ENCODE measurements at regions not wholly inside any gene's neighbourhood (a gene's known extent, or its start where the extent isn't known, plus 50 kb on each side); places are given as distances from the start of the nearest gene placed in this dataset.

- CTCF ChIA-PET, result interaction anchor here (0.9 to 2.6 kb wide), 7 partner anchors 10 to 150 kb away, joined by 3 to 18 read pairs (median 5); no protein-coding TSS in a partner anchor
- TF ChIP-seq CTCF (conservative IDR thresholded peaks at IDR 0.05; ENCODE audit: low read depth), result no peak
- H3K27ac ChIP-seq, result peak overlapping the region; percentile 83
Measured at GRCh38 chr10:110355141-110355831, 50.6 kb upstream of the SMNDC1 start.

GRCh38 chr10:110355922-110356627 is 51.4 kb upstream of the SMNDC1 start:
- TF ChIP-seq CTCF (conservative IDR thresholded peaks at IDR 0.05; ENCODE audit: low read depth), result no peak
- POLR2A ChIA-PET (ENCODE audit: low non-redundant PET), result interaction anchor here (1.1 kb wide), 1 partner anchor 142 kb away, joined by 3 read pairs; the partner anchor contains the start of gene DUSP5
- peak overlapping the region; percentile 83 for H3K27ac ChIP-seq

More at GRCh38 chr10:110355141-110355831, 50.6 kb upstream of the SMNDC1 start:
- DNase-seq (ENCODE audit: low spot score), result no peak
- POLR2A ChIA-PET (ENCODE audit: low non-redundant PET), result interaction anchor here (0.7 to 3.1 kb wide), 3 partner anchors 10 to 143 kb away, joined by 3 to 14 read pairs (median 5); partner anchors contain the start of gene DUSP5

DNA sequence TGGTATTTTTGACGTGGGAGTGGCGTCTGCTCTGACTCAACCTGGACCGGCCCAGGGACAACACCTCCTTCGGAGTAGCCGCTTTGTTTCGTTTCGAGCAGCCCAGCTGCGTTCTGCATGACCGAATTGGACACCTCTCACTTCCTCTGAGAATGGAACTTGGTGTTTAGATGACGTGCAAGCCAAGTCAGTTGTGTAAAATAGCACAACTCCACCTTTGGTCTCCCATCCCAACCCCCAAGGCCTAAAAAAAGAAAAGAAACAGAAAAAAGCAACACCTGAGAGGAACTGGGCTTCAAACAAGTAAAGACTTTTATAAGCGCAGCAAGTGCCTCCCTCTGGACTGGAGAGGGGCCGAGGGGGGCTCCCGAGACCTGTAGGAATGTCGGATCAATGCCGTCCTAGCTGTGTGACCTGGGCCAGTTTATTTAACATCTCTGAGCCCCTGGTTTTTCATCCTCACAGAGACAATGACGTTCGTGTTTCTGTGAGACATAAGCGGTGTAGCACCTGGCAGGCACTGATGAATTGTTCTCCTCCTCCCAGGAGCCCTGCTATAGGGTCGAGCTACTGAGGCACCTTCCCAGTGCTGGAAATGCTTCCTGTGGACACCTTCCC is 52.0 kb upstream of the SMNDC1 start:
- no peak for TF ChIP-seq CTCF (conservative IDR thresholded peaks at IDR 0.05; ENCODE audit: low read depth)
- POLR2A ChIA-PET (ENCODE audit: low non-redundant PET), result no interaction called here
- DNase-seq (ENCODE audit: low spot score), result peak; percentile 84
- H3K27ac ChIP-seq, result peak overlapping the region; percentile 83
- CTCF ChIA-PET, result interaction anchor here (0.6 to 0.7 kb wide), 3 partner anchors 23 to 122 kb away, joined by 3 to 6 read pairs (median 5); no protein-coding TSS in a partner anchor

More at GRCh38 chr10:110355922-110356627, 51.4 kb upstream of the SMNDC1 start:
- CTCF ChIA-PET, result interaction anchor here (0.6 to 0.9 kb wide), 3 partner anchors 23 to 143 kb away, joined by 5 to 6 read pairs (median 5); no protein-coding TSS in a partner anchor
- DNase-seq (ENCODE audit: low spot score), result no peak

GRCh38 chr10:110357252-110357780 is 52.6 kb upstream of the SMNDC1 start:
- H3K27ac ChIP-seq, result peak overlapping the region; percentile 83
- POLR2A ChIA-PET (ENCODE audit: low non-redundant PET), result no interaction called here
- no peak for TF ChIP-seq CTCF (conservative IDR thresholded peaks at IDR 0.05; ENCODE audit: low read depth)
- peak; percentile 67 for DNase-seq (ENCODE audit: low spot score)
- CTCF ChIA-PET, result interaction anchor here (0.7 kb wide), 1 partner anchor 121 kb away, joined by 3 read pairs; no protein-coding TSS in a partner anchor

DNA sequence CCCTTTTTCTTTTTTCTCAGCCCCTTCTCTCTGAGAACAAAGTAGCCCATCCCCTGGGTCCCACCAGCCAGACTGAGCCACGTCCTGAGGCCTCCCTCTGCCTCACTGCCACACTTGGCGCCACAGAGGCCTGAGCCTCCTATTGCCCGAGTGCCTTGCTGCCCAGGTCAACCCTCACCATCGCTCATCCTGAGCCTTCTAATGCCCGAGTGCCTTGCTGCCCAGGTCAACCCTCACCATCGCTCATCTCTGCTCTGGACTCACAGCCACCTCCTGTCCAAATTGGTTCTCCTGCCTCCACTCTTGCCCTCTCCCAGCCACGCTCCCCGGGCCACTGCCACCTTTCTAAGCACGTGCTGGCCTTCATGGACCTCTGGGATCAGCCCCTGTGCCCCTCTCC is 53.2 kb upstream of the SMNDC1 start:
- POLR2A ChIA-PET (ENCODE audit: low non-redundant PET), result no interaction called here
- no peak for DNase-seq (ENCODE audit: low spot score)
- H3K27ac ChIP-seq, result peak overlapping the region; percentile 83
- no peak for TF ChIP-seq CTCF (conservative IDR thresholded peaks at IDR 0.05; ENCODE audit: low read depth)
- CTCF ChIA-PET, result no interaction called here

- POLR2A ChIA-PET (ENCODE audit: low non-redundant PET), result no interaction called here
- DNase-seq (ENCODE audit: low spot score), result no peak
- TF ChIP-seq CTCF (conservative IDR thresholded peaks at IDR 0.05; ENCODE audit: low read depth), result no peak
- CTCF ChIA-PET, result no interaction called here
- H3K27ac ChIP-seq, result peak overlapping the region; percentile 83
Measured at GRCh38 chr10:110358278-110358677, 53.6 kb upstream of the SMNDC1 start.

All from RWPE1 (cell line).